GM12878 (cell line): ENCODE measurements at regions not wholly inside any gene's neighbourhood (a gene's known extent, or its start where the extent isn't known, plus 50 kb on each side); places are given as distances from the start of the nearest gene placed in this dataset.

ENCODE experiments used
- ATAC-seq: fragments of 200-7000 bp; cut with Tn5 transposase; 3 replicates; pipeline ENCODE4 v1.9.1; 2020; ENCODE audit warnings: mild to moderate bottlenecking, moderate library complexity
- BruUV-seq: library from RNA; stranded (reverse); fragments of 400-500 nt; replicated peaks from 2 replicates; lab custom pipeline; 2021; lab: Mats Ljungman, UMichigan
- CTCF ChIA-PET: fragments of 300-600 bp; sonication (Branson Sonifier 250); formaldehyde crosslinking; extraction: SDS; loops from one replicate; lab custom pipeline; 2021; ENCODE audit warnings: inconsistent platforms; lab: Yijun Ruan, JAX
- POLR2A ChIA-PET: fragments of 350-600 bp; formaldehyde crosslinking; extraction: SDS; loops from one replicate; lab custom pipeline; 2021; ENCODE audit warnings: inconsistent platforms; lab: Charles Lee
- RAD21 ChIA-PET: fragments of 300-600 bp; sonication (Branson Sonifier 250); formaldehyde crosslinking; loops from one replicate; lab custom pipeline; 2023; ENCODE audit warnings: antibody characterized with exemption; ENCODE audit not compliant: unreplicated experiment; lab: Charles Lee
- SMC1A ChIA-PET: fragments of 300-600 bp; sonication (Branson Sonifier 250); formaldehyde crosslinking; loops from one replicate; lab custom pipeline; 2023; ENCODE audit not compliant: unreplicated experiment, uncharacterized antibody; lab: Charles Lee
- DNase-seq: peaks from one replicate; pipeline ENCODE4 v3.0.0-alpha.2; 2011; ENCODE audit warnings: low read depth, low spot score
- FAIRE-seq: peaks from 3 replicates; lab custom pipeline; 2011; peaks lifted over from hg19 to GRCh38; lab: Jason Lieb, UNC
- H2AFZ ChIP-seq: 2 replicates; pipeline ENCODE4 v1.6.0; 2011; ENCODE audit warnings: low read depth, low read length, control low read depth; ENCODE audit not compliant: control insufficient read depth
- H3K27ac ChIP-seq: 2 replicates; pipeline ENCODE4 v1.5.1; 2011; ENCODE audit warnings: control low read depth; ENCODE audit not compliant: control insufficient read depth, insufficient read depth
- H3K27me3 ChIP-seq, 2 experiments: replicated peaks in 1 of 2; 2 replicates each; pipeline versions ENCODE4 v1.6.0 to v1.6.1; 2011; ENCODE audit warnings: low read length in 1 of 2; ENCODE audit not compliant: control insufficient read depth in 2 of 2, insufficient read depth in 2 of 2
- H3K36me3 ChIP-seq, 2 experiments: 2 replicates each; pipeline ENCODE4 v1.5.1; 2011; ENCODE audit warnings: low read length in 1 of 2; ENCODE audit not compliant: control insufficient read depth in 2 of 2, insufficient read depth in 2 of 2
- H3K4me1 ChIP-seq: 2 replicates; pipeline ENCODE4 v1.6.1; 2011; ENCODE audit warnings: mild to moderate bottlenecking, low read length, moderate library complexity, mixed read lengths; ENCODE audit not compliant: control insufficient read depth, insufficient read depth
- H3K4me2 ChIP-seq: 2 replicates; pipeline ENCODE4 v1.6.0; 2011; ENCODE audit warnings: control low read depth; ENCODE audit not compliant: control insufficient read depth, insufficient read depth
- H3K4me3 ChIP-seq: fragments of 200-600 bp; sonication (generic); 2 replicates; pipeline ENCODE4 v1.5.1; 2016
- H3K79me2 ChIP-seq: 2 replicates; pipeline ENCODE4 v1.6.0; 2011; ENCODE audit warnings: low read length; ENCODE audit not compliant: control insufficient read depth, insufficient read depth
- H3K9ac ChIP-seq: 2 replicates; pipeline ENCODE4 v1.8.0; 2011; ENCODE audit warnings: low read length, control low read depth, mixed read lengths; ENCODE audit not compliant: control insufficient read depth, insufficient read depth
- H3K9me3 ChIP-seq: replicated peaks from 3 replicates; pipeline ENCODE4 v1.5.1; 2011; ENCODE audit warnings: mild to moderate bottlenecking, low read length; ENCODE audit not compliant: control insufficient read depth, insufficient read depth
- H4K20me1 ChIP-seq: 2 replicates; pipeline ENCODE4 v1.6.0; 2011; ENCODE audit not compliant: control insufficient read depth, insufficient read depth
- BHLHE40 ChIP-seq, 2 experiments: fragments of 450-650 bp in 1 of 2; IDR thresholded peaks; 2 replicates each; pipeline ENCODE4 v1.6.1; 2011 to 2017; ENCODE audit warnings: low read depth in 2 of 2, borderline replicate concordance in 1 of 2, improper control_type of control experiment in 1 of 2, low read length in 1 of 2, mild to moderate bottlenecking in 1 of 2
- E2F4 ChIP-seq: IDR thresholded peaks from 2 replicates; pipeline ENCODE4 v1.6.1; 2012; ENCODE audit warnings: low read depth, low read length, improper control_type of control experiment
- ELK1 ChIP-seq: IDR thresholded peaks from 2 replicates; pipeline ENCODE4 v1.6.1; 2012; ENCODE audit warnings: low read depth, low read length, improper control_type of control experiment
- HDAC6 ChIP-seq: fragments of 200-600 bp; sonication (generic); IDR thresholded peaks from one replicate; pipeline ENCODE4 v1.8.0; 2017; ENCODE audit warnings: antibody characterized with exemption; ENCODE audit not compliant: unreplicated experiment
- IRF3 ChIP-seq: fragments of 450-650 bp; IDR thresholded peaks from 2 replicates; pipeline ENCODE4 v1.6.1; 2014; ENCODE audit warnings: mild to moderate bottlenecking
- LARP7 ChIP-seq: fragments of 450-650 bp; IDR thresholded peaks from 2 replicates; pipeline ENCODE4 v1.6.1; 2017; ENCODE audit warnings: mild to moderate bottlenecking
- MXI1 ChIP-seq: fragments of 150-350 bp; IDR thresholded peaks from 2 replicates; pipeline ENCODE4 v1.6.1; 2011; ENCODE audit warnings: low read depth, mild to moderate bottlenecking, inconsistent platforms, low read length, improper control_type of control experiment
- NR2F1 ChIP-seq: fragments of 450-650 bp; conservative IDR thresholded peaks from 2 replicates; pipeline ENCODE4 v1.6.1; 2017; ENCODE audit warnings: mild to moderate bottlenecking
- RB1 ChIP-seq: fragments of 450-650 bp; formaldehyde crosslinking; IDR thresholded peaks from 2 replicates; pipeline ENCODE4 v1.6.1; 2017; ENCODE audit warnings: mild to moderate bottlenecking, borderline replicate concordance
- RCOR1 ChIP-seq: conservative IDR thresholded peaks from 2 replicates; pipeline ENCODE4 v1.6.1; 2012; ENCODE audit warnings: low read depth, low read length, improper control_type of control experiment
- YBX1 ChIP-seq: fragments of 450-650 bp; IDR thresholded peaks from 2 replicates; pipeline ENCODE4 v1.6.1; 2016; ENCODE audit warnings: antibody characterized with exemption
- ZBED1 ChIP-seq: IDR thresholded peaks from 2 replicates; pipeline ENCODE4 v1.6.1; 2016; ENCODE audit warnings: borderline replicate concordance
- ZBTB11 ChIP-seq: fragments of 450-650 bp; formaldehyde crosslinking; IDR thresholded peaks from 2 replicates; pipeline ENCODE4 v1.5.0; 2022; ENCODE audit warnings: mild to moderate bottlenecking, missing genetic modification characterization
- ZNF622 ChIP-seq: fragments of 450-650 bp; IDR thresholded peaks from 2 replicates; pipeline ENCODE4 v1.6.1; 2017; ENCODE audit warnings: mild to moderate bottlenecking, inconsistent platforms
- whole genome bisulfite sequencing: methylation state at CpG from one replicate; pipeline ENCODE4 v1.1.6; 2016; ENCODE audit warnings: low lambda C conversion rate; ENCODE audit not compliant: insufficient replicate concordance, insufficient coverage; ENCODE audit errors: missing lambda C conversion rate; 5-methylcytosine and 5-hydroxymethylcytosine counted together
- in situ Hi-C: fragments of 300-500 bp; cut with MboI; formaldehyde crosslinking; loops from 9 replicates; pipeline ENCODE4 v1.14.3; 2018; ENCODE audit warnings: mixed read lengths
- intact Hi-C: fragments of 100-400 bp; cut with micrococcal nuclease; formaldehyde crosslinking; loops from one replicate; pipeline ENCODE4 v1.14.2; 2022; ENCODE audit not compliant: unreplicated experiment

- FAIRE-seq = no peak
Observed at GRCh38 chr2:150019063-150019462, 431.5 kb upstream of the MMADHC start.

GRCh38 chr2:150012986-150013385 lies 425.4 kb upstream of the MMADHC start:
- no peak for ATAC-seq
- WGBS = 50% methylated on average over 1 of the region's 1 CpG
- no peaks in the 10 kb centered on the region for H3K9me3 ChIP-seq
- H3K4me3 ChIP-seq = no peak overlapping the region
- H3K79me2 ChIP-seq = no peaks in the 10 kb centered on the region
- BruUV-seq = no TSS peak
- no peak for FAIRE-seq
- H3K9ac ChIP-seq = no peak overlapping the region
- H3K4me1 ChIP-seq = no peaks in the 10 kb centered on the region
- intact Hi-C loops = no loop called here
- H4K20me1 ChIP-seq = no peaks in the 10 kb centered on the region
- CTCF ChIA-PET = no interaction called here
- no peak overlapping the region for H3K27ac ChIP-seq
- no peak overlapping the region for H3K4me2 ChIP-seq
- POLR2A ChIA-PET = no interaction called here
- in situ Hi-C loops = no loop called here
- no peaks in the 10 kb centered on the region for H3K36me3 ChIP-seq
- DNase-seq = no peak
- no peak overlapping the region for H2AFZ ChIP-seq
- no peaks in the 10 kb centered on the region for H3K27me3 ChIP-seq
- RAD21 ChIA-PET = no interaction called here
- SMC1A ChIA-PET = interaction anchor here (1.1 kb wide), 1 partner anchor 10 kb away, joined by 4 read pairs; no protein-coding TSS in a partner anchor
- no peak for TF ChIP-seq ZBTB11 (CRISPR knock-in tag)
- TF ChIP-seq ZBED1 = no peak
- no peak for TF ChIP-seq LARP7
- TF ChIP-seq ELK1 = no peak
- no peak for TF ChIP-seq RCOR1
- no peak for TF ChIP-seq IRF3
- TF ChIP-seq HDAC6 = no peak

More at GRCh38 chr2:150019063-150019462, 431.5 kb upstream of the MMADHC start:
- Histone ChIP-seq H3K4me2 (no peak overlapping the region), H3K36me3 (no peaks in the 10 kb centered on the region), H2AFZ (no peak overlapping the region), H3K4me1 (no peaks in the 10 kb centered on the region), H3K27me3 (no peaks in the 10 kb centered on the region), H3K79me2 (no peaks in the 10 kb centered on the region), H3K27ac (no peak overlapping the region), H3K4me3 (no peak overlapping the region), H3K9me3 (no peaks in the 10 kb centered on the region), H3K9ac (no peak overlapping the region), H4K20me1 (no peaks in the 10 kb centered on the region)
- no TSS peak for BruUV-seq
- ChIA-PET POLR2A (no interaction called here), CTCF (no interaction called here), RAD21 (no interaction called here), SMC1A (no interaction called here)
- in situ Hi-C loops (no loop called here), intact Hi-C loops (no loop called here)
- TF ChIP-seq ZNF622 (no peak), BHLHE40 (IDR thresholded peaks at IDR 0.05; ENCODE audit: borderline replicate concordance in 1 of 2, low read depth in 2 of 2, low read length in 1 of 2) (no peak), RB1 (no peak), E2F4 (no peak), YBX1 (no peak), MXI1 (no peak), NR2F1 (no peak)
- ATAC-seq = no peak
- no peak for DNase-seq
- 43% methylated on average over 3 of the region's 3 CpGs for whole genome bisulfite sequencing
